ENCODE measurements at regions not wholly inside any gene's neighbourhood (a gene's known extent, or its start where the extent isn't known, plus 50 kb on each side); places are given as distances from the start of the nearest gene placed in this dataset.

DNA sequence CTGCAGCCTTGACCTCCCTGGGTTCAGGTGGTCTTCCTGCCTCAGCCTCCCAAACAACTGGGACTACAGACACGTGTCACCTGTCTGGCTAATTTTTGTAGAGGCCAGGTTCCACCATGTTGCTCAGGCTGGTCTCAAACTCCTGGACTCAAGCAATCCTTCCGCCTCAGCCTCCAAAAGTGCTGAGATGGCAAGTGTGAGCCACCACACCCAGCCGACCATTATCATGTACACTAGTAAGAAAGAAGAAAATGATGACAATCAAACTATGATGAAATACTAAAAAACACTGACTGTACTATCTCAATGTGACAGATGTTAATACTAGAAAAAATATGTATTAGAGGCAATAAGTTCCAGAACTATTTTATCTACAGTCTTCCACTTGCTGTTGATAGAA, 420.9 kb downstream of the TRIB2 start:
- TF ChIP-seq CTCF (IDR thresholded peaks at IDR 0.05) (no peak), REST (IDR thresholded peaks at IDR 0.05; ENCODE audit: insufficient read depth in 1 of 2, low read depth in 2 of 2, low read length in 1 of 2) (no peak), POLR2AphosphoS5 (IDR thresholded peaks at IDR 0.05; ENCODE audit: low read depth, low read length) (no peak), SIN3A (IDR thresholded peaks at IDR 0.05; ENCODE audit: borderline replicate concordance, insufficient read depth, low read depth, low read length) (no peak), TCF7L2 (IDR thresholded peaks at IDR 0.05; ENCODE audit: low read depth, low read length) (no peak)
- no TSS peak for BruUV-seq (replicated peaks)
- Histone ChIP-seq H3K4me3 (ENCODE audit: low read depth in 2 of 2, low read length in 2 of 2) (no peak overlapping the region), H3K27ac (ENCODE audit: low read length) (no peak overlapping the region), H3K4me1 (ENCODE audit: control insufficient read depth, insufficient read depth, low read length) (no peaks in the 10 kb centered on the region), H3K9me3 (ENCODE audit: control insufficient read depth, insufficient read depth, low read depth, low read length) (no peaks in the 10 kb centered on the region), H3K27me3 (ENCODE audit: control insufficient read depth, insufficient read depth, low read length) (no peaks in the 10 kb centered on the region), H3K36me3 (ENCODE audit: control insufficient read depth, insufficient read depth, low read length) (no peaks in the 10 kb centered on the region)
- ChIA-PET POLR2A (no interaction called here), CTCF (no interaction called here)
- no peak for ATAC-seq
- intact Hi-C loops (cut with micrococcal nuclease; ENCODE audit: unreplicated experiment): no loop called here
- in situ Hi-C loops (cut with HindIII; ENCODE audit: low pct_unique_long_range_greater_than_20kb, low sequenced_read_pairs): no loop called here
- no peak for DNase-seq (ENCODE audit: low read depth, low spot score)

GRCh38 chr2:13141315-13141714, 424.6 kb downstream of the TRIB2 start:
- Histone ChIP-seq H3K36me3 (ENCODE audit: control insufficient read depth, insufficient read depth, low read length) (no peaks in the 10 kb centered on the region), H3K27me3 (ENCODE audit: control insufficient read depth, insufficient read depth, low read length) (no peaks in the 10 kb centered on the region), H3K9me3 (ENCODE audit: control insufficient read depth, insufficient read depth, low read depth, low read length) (no peaks in the 10 kb centered on the region), H3K4me1 (ENCODE audit: control insufficient read depth, insufficient read depth, low read length) (no peaks in the 10 kb centered on the region), H3K4me3 (ENCODE audit: low read depth in 2 of 2, low read length in 2 of 2) (no peak overlapping the region), H3K27ac (ENCODE audit: low read length) (no peak overlapping the region)
- ChIA-PET POLR2A (no interaction called here), CTCF (no interaction called here)
- in situ Hi-C loops (cut with HindIII; ENCODE audit: low pct_unique_long_range_greater_than_20kb, low sequenced_read_pairs): no loop called here
- intact Hi-C loops (cut with micrococcal nuclease; ENCODE audit: unreplicated experiment): no loop called here
- no peak for DNase-seq (ENCODE audit: low read depth, low spot score)
- no peak for ATAC-seq
- no TSS peak for BruUV-seq (replicated peaks)
- no peak for TF ChIP-seq POLR2AphosphoS5 (IDR thresholded peaks at IDR 0.05; ENCODE audit: low read depth, low read length)
- no peak for TF ChIP-seq REST (IDR thresholded peaks at IDR 0.05; ENCODE audit: insufficient read depth in 1 of 2, low read depth in 2 of 2, low read length in 1 of 2)
- TF ChIP-seq TCF7L2 (IDR thresholded peaks at IDR 0.05; ENCODE audit: low read depth, low read length): no peak
- no peak for TF ChIP-seq CTCF (IDR thresholded peaks at IDR 0.05)
- TF ChIP-seq SIN3A (IDR thresholded peaks at IDR 0.05; ENCODE audit: borderline replicate concordance, insufficient read depth, low read depth, low read length): no peak

All from Panc1 (cell line).